ENCODE measurements at regions not wholly inside any gene's neighbourhood (a gene's known extent, or its start where the extent isn't known, plus 50 kb on each side); places are given as distances from the start of the nearest gene placed in this dataset.

DNA sequence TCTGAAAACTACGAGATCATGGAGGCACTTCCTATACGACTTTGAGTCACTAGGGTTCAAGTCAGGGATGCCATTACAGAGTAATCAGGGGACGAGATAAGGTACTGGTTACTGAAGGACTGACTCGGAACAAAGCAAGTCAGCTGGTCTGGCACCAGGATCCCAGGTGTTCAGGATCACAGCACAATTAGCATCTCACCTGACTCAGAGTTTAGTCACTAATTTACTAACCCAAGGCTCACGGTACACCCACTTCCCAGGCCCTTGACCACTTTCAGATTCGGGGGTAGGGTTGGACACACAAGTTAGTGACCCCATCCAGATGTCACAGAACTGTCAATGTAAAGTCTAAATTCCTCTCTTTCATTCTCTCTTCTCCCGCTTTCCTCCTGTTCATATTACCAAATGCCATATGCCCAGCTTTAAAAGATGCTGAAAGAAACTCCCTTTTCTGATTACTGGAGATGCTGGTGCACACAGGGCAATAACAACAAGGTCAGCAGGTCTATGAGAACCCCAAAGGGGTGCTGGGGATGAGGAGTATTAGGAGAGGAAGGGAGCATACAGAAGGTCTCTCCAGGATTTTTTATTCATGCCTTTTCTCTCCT lies 657.8 kb downstream of the TLE1 start:
- Histone ChIP-seq H3K27ac (ENCODE audit: extremely low read depth, low read depth, low read length) (no peak overlapping the region), H3K27me3 (ENCODE audit: control insufficient read depth in 2 of 2, insufficient read depth in 2 of 2, low read length in 2 of 2) (no peaks in the 10 kb centered on the region), H3K36me3 (ENCODE audit: control insufficient read depth, insufficient read depth, low read length) (no peaks in the 10 kb centered on the region), H3K4me2 (ENCODE audit: insufficient read depth, low read length) (no peak overlapping the region), H3K79me2 (ENCODE audit: control insufficient read depth, insufficient read depth, low read length) (no peaks in the 10 kb centered on the region), H3K9ac (ENCODE audit: insufficient read depth in 1 of 2, low read depth in 2 of 2, low read length in 2 of 2) (no peak overlapping the region), H4K20me1 (replicated peaks; ENCODE audit: control insufficient read depth, insufficient read depth, low read length) (no peaks in the 10 kb centered on the region), H3K4me3 (no peak overlapping the region), H3K4me1 (replicated peaks in 1 of 2; ENCODE audit: control insufficient read depth in 2 of 2, insufficient read depth in 2 of 2, low read length in 2 of 2) (no peaks in the 10 kb centered on the region), H2AFZ (ENCODE audit: low read depth, low read length) (no peak overlapping the region), H3K9me3 (replicated peaks; ENCODE audit: control insufficient read depth, insufficient read depth, low read depth, low read length) (no peaks in the 10 kb centered on the region), H3K9me1 (ENCODE audit: control insufficient read depth, insufficient read depth, low read length) (no peaks in the 10 kb centered on the region)
- in situ Hi-C loops (cut with MboI) (no loop called here), intact Hi-C loops (cut with micrococcal nuclease) (no loop called here)
- WGBS (ENCODE audit: insufficient coverage, low coverage, missing lambda C conversion rate): 0% methylated on average over 6 of the region's 7 CpGs
- DNase-seq (ENCODE audit: extremely low read depth in 1 of 4, low spot score in 3 of 4) (no peak), ATAC-seq (no peak), FAIRE-seq (no peak)
- CTCF ChIA-PET (ENCODE audit: low intra/inter-chr PET ratio): no interaction called here
- POLR2A ChIA-PET: no interaction called here
- no TSS peak for BruUV-seq (replicated peaks)
- TF ChIP-seq, protein P1, sequence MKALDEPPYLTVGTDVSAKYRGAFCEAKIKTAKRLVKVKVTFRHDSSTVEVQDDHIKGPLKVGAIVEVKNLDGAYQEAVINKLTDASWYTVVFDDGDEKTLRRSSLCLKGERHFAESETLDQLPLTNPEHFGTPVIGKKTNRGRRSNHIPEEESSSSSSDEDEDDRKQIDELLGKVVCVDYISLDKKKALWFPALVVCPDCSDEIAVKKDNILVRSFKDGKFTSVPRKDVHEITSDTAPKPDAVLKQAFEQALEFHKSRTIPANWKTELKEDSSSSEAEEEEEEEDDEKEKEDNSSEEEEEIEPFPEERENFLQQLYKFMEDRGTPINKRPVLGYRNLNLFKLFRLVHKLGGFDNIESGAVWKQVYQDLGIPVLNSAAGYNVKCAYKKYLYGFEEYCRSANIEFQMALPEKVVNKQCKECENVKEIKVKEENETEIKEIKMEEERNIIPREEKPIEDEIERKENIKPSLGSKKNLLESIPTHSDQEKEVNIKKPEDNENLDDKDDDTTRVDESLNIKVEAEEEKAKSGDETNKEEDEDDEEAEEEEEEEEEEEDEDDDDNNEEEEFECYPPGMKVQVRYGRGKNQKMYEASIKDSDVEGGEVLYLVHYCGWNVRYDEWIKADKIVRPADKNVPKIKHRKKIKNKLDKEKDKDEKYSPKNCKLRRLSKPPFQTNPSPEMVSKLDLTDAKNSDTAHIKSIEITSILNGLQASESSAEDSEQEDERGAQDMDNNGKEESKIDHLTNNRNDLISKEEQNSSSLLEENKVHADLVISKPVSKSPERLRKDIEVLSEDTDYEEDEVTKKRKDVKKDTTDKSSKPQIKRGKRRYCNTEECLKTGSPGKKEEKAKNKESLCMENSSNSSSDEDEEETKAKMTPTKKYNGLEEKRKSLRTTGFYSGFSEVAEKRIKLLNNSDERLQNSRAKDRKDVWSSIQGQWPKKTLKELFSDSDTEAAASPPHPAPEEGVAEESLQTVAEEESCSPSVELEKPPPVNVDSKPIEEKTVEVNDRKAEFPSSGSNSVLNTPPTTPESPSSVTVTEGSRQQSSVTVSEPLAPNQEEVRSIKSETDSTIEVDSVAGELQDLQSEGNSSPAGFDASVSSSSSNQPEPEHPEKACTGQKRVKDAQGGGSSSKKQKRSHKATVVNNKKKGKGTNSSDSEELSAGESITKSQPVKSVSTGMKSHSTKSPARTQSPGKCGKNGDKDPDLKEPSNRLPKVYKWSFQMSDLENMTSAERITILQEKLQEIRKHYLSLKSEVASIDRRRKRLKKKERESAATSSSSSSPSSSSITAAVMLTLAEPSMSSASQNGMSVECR (CRISPR knock-in tag; IDR thresholded peaks at IDR 0.05): no peak
- TF ChIP-seq ZNF76 (CRISPR knock-in tag; IDR thresholded peaks at IDR 0.05; ENCODE audit: borderline replicate concordance) (no peak), E2F8 (IDR thresholded peaks at IDR 0.05; ENCODE audit: low read depth, partially characterized antibody) (no peak)
- TF ChIP-seq, protein P2, sequence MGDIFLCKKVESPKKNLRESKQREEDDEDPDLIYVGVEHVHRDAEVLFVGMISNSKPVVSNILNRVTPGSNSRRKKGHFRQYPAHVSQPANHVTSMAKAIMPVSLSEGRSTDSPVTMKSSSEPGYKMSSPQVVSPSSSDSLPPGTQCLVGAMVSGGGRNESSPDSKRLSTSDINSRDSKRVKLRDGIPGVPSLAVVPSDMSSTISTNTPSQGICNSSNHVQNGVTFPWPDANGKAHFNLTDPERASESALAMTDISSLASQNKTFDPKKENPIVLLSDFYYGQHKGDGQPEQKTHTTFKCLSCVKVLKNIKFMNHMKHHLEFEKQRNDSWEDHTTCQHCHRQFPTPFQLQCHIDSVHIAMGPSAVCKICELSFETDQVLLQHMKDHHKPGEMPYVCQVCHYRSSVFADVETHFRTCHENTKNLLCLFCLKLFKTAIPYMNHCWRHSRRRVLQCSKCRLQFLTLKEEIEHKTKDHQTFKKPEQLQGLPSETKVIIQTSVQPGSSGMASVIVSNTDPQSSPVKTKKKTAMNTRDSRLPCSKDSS (IDR thresholded peaks at IDR 0.05; ENCODE audit: low read depth, partially characterized antibody): no peak
- TF ChIP-seq, protein P3, sequence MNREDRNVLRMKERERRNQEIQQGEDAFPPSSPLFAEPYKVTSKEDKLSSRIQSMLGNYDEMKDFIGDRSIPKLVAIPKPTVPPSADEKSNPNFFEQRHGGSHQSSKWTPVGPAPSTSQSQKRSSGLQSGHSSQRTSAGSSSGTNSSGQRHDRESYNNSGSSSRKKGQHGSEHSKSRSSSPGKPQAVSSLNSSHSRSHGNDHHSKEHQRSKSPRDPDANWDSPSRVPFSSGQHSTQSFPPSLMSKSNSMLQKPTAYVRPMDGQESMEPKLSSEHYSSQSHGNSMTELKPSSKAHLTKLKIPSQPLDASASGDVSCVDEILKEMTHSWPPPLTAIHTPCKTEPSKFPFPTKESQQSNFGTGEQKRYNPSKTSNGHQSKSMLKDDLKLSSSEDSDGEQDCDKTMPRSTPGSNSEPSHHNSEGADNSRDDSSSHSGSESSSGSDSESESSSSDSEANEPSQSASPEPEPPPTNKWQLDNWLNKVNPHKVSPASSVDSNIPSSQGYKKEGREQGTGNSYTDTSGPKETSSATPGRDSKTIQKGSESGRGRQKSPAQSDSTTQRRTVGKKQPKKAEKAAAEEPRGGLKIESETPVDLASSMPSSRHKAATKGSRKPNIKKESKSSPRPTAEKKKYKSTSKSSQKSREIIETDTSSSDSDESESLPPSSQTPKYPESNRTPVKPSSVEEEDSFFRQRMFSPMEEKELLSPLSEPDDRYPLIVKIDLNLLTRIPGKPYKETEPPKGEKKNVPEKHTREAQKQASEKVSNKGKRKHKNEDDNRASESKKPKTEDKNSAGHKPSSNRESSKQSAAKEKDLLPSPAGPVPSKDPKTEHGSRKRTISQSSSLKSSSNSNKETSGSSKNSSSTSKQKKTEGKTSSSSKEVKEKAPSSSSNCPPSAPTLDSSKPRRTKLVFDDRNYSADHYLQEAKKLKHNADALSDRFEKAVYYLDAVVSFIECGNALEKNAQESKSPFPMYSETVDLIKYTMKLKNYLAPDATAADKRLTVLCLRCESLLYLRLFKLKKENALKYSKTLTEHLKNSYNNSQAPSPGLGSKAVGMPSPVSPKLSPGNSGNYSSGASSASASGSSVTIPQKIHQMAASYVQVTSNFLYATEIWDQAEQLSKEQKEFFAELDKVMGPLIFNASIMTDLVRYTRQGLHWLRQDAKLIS (CRISPR knock-in tag; IDR thresholded peaks at IDR 0.05): no peak
- TF ChIP-seq, protein P4, sequence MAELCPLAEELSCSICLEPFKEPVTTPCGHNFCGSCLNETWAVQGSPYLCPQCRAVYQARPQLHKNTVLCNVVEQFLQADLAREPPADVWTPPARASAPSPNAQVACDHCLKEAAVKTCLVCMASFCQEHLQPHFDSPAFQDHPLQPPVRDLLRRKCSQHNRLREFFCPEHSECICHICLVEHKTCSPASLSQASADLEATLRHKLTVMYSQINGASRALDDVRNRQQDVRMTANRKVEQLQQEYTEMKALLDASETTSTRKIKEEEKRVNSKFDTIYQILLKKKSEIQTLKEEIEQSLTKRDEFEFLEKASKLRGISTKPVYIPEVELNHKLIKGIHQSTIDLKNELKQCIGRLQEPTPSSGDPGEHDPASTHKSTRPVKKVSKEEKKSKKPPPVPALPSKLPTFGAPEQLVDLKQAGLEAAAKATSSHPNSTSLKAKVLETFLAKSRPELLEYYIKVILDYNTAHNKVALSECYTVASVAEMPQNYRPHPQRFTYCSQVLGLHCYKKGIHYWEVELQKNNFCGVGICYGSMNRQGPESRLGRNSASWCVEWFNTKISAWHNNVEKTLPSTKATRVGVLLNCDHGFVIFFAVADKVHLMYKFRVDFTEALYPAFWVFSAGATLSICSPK (IDR thresholded peaks at IDR 0.05; ENCODE audit: borderline replicate concordance): no peak
